ENCODE measurements at regions not wholly inside any gene's neighbourhood (a gene's known extent, or its start where the extent isn't known, plus 50 kb on each side); places are given as distances from the start of the nearest gene placed in this dataset.

DNA sequence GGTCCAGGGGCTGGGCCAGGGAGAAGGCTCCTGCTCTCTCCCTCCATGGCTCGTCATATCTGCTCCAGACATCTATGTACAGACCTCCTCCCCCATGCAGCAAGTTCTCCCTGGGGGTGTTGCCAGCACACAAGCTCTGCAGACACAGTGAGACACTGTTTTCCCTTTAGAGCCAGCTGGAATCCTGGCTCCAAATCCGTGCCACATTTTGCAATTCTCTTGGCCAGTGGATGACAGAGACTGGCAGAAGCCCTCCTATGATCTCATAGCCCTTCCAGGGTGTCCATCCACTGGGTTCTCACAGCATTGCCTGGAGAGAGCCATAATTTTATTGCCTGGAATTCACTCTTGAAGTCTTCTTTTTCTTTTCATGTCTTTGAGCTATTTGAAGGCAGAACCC lies 203.9 kb downstream of the TLE3 start:
- DNase-seq, result peak; percentile 37

DNA sequence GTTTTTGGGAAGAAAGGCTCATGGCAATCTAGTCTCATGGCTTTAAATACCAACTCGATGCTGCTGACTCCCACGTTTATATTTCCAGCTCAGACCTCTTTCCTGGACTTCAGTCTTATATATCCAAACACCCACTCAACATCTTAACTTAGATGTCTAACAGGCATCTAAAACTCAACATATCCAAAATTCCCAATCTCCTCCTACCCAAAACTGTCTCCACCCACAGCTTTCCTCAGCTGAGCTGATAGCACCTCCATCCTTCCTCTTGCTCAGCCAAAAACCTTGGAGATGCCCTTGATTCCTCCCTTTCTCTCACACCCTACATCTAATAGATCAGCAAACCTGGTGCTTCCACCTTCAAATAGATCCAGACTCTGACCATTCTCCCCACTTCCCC lies 202.5 kb downstream of the TLE3 start:
- DNase-seq, result no peak

GRCh38 chr15:69896606-69897005 lies 201.1 kb downstream of the TLE3 start:
- no peak for DNase-seq

DNA sequence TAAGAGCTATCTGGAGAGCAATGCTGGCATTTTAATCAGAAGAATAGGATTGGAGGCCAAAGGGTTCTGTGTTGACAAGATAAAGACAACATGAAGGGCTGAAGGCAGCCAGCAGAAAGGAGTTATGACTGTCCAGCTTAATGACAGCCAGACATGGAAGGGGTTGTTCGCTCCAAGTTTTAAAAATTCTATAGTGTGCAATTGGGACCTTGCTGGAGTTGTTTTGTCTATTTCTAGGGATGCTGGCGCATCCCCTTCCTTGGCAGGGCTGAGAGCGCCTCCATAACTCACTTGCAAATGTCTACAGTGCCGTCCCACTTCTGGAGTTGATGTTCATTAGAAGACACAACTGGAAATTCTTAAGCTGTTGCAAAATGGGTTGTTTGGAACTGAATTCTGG lies 200.7 kb downstream of the TLE3 start:
- DNase-seq, result no peak

DNA sequence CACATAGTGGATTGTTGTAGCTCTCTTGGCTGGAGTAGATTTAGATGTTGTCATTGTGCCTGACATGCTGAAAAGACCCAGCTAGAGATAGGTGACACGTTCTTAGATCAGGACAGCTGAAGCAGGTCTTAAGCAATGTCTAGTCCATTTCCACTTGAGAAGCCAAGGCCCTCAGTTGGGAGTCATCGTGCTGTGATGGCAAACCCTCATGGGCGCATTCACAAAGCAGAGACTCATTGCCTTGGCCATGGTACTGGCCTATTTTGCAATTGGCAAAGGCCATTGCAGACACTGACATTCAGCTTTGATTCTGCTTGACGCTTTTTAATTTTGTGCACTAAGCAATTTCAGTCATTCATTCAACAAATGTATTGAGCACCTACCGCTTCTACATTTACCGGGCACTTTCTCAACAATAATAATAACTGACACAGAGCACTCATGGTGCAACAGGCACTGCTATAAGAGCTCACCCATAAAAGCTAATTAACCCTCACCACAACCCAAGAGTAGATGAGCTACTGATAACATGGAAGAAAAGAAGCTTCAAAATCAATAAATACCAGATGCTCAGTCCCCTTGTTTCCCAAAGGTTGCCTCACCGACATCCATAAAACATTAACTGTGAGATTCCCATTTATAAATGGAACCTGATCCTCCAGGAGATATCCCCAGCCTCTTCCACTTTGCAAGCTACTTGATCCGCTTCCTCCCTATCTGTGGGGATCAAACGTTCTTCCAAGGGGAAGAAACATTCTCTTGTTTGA lies 200.1 kb downstream of the TLE3 start:
- DNase-seq, result no peak

- DNase-seq, result no peak
Measured at GRCh38 chr15:69898243-69898642, 199.5 kb downstream of the TLE3 start.

DNA sequence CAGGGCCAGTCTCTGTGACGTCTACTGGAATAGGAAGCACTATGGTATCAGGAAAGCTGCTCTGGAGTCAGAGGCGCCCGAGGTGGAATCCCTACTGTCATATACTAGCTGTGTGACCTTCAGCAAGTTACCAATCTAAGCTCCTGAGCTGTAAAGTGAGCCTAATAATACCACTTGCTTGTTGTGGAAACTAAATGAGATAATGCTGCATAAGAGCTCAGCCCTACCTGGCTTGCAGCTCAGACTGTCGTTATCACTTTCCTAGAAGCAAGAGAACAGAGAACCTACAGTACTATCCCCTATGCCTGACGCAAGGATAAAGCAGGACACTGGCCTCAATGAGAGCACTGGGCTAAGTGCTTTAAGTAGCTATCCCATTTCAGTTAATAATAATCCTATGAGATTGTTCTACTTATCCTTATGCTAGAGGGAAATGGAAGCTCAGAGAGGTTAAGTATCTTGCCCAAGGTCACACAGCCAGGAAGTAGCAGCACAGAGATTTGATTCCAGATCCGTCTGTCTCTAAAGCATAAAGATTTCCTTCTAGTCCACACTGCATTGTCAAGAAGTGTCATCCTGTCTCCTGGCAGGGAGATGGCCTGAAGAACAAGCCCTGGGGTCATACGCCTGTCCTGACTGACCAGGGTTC lies 195.2 kb downstream of the TLE3 start:
- no peak for DNase-seq

GRCh38 chr15:69903470-69904469 lies 193.9 kb downstream of the TLE3 start:
- DNase-seq, result no peak

DNA sequence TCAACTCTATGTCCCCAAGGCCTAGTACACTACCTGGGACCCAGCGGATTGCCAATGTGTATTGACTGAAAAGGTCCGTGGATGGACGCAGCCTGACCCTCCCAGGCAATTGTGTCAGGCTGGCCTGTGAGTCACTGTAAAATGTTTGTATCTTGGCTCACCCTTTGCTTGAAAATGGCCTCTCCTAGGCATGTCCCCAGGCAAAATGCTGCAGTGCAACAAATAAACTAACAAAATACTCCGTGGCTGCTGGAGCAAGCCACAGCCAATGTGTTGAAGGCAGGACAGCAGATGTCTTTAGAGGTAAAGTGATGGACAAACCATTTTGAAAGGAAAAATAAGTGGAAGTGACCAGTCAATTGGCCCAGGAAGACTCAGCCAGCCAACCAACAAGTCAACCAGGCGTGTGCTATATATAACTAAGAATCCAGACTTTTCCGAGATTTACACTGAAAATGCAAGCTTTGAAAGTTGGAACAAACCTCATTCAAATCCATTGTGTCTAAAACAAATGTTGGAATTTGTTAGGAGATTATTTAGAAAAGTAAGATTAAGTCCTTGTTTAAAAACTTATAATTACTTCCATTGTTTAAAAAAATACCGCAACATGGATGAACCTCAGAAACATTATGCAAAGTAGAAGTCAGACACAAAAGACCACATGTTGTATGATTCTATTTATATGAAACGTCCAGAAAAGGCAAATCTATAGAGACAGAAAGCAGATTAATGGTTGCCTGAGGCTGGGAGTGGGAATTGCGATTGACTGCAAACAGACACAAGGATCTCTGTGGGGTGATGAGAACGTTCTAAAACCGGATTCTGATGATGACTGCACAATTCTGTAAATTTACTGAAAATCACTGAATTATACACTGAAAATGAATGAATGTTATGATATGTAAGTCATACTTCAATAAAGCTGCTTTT lies 191.2 kb downstream of the TLE3 start:
- no peak for DNase-seq

GRCh38 chr15:69908060-69908459 lies 189.7 kb downstream of the TLE3 start:
- no peak for DNase-seq

GRCh38 chr15:69908590-69909420 lies 188.9 kb downstream of the TLE3 start:
- no peak for DNase-seq

- DNase-seq, result no peak
Measured at GRCh38 chr15:69909719-69910444, 187.8 kb downstream of the TLE3 start.

DNA sequence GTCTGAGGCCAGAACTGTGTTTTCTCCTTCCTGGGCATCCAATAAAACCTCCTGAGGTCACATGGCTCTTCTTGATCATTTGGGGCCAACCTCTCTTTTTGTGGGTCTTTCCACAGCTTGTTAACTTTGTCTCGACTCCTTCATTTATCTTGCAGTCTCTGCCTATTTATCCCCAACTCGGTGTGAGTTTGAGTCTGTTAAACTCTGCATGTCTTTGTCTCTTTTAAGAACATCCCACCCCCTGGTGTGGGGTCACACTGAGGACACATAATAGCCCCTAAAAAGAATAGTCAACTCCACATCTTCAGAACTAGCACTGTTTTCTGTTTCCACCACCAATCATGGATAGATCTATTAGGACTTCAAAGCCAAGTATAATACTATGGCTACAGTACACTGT lies 187.2 kb downstream of the TLE3 start:
- no peak for DNase-seq

GRCh38 chr15:69912116-69912515 lies 185.6 kb downstream of the TLE3 start:
- DNase-seq, result no peak

GRCh38 chr15:69914040-69914439 lies 183.7 kb downstream of the TLE3 start:
- no peak for DNase-seq

DNA sequence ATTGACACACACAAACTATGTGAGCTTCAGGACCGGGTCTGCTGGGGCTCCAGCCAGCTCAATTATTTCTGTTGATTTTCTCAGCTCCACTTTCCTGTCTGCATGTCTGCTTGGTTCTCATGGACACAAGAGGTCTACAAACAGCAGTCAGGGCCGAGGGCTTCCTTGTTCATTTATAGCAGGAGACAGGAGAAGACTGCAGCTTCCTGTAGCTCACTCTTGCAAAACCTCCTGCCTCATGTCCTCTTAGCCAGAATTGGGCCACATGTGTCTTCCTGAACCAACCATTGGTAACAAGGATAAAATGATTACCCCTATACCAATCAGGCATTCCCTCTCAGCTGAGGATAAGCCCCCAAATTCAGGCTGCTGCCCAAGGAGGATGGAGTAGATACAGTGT lies 182.8 kb downstream of the TLE3 start:
- DNase-seq, result no peak

GRCh38 chr15:69916169-69916785 lies 181.4 kb downstream of the TLE3 start:
- no peak for DNase-seq

GRCh38 chr15:69917056-69917455 lies 180.7 kb downstream of the TLE3 start:
- no peak for DNase-seq

- no peak for DNase-seq
Measured at GRCh38 chr15:69919816-69920215, 177.9 kb downstream of the TLE3 start.
